A673 (cell line): ENCODE measurements at regions not wholly inside any gene's neighbourhood (a gene's known extent, or its start where the extent isn't known, plus 50 kb on each side); places are given as distances from the start of the nearest gene placed in this dataset.

Experiments used
- CTCF ChIP-seq: fragments of 300-800, 200-600 bp; sonication (generic); conservative IDR thresholded peaks from 2 replicates; pipeline ENCODE4 v1.5.1; 2017; ENCODE audit warnings: low read depth, mild to moderate bottlenecking, antibody characterized with exemption, low read length, moderate library complexity, mixed read lengths
- EZH2 ChIP-seq: fragments of 200-600 bp; sonication (generic); IDR thresholded peaks from 2 replicates; pipeline ENCODE4 v1.6.1; 2017; ENCODE audit warnings: borderline replicate concordance, low read depth, mild to moderate bottlenecking, mixed read lengths, antibody characterized with exemption, low read length; ENCODE audit not compliant: poor library complexity, severe bottlenecking

GRCh38 chr1:157920748-157921147 lies 72.7 kb upstream of the KIRREL1 start:
- TF ChIP-seq EZH2 (no peak), CTCF (no peak)
